NCI-H748 (cell line): ENCODE measurements at regions not wholly inside any gene's neighbourhood (a gene's known extent, or its start where the extent isn't known, plus 50 kb on each side); places are given as distances from the start of the nearest gene placed in this dataset.
"Not testable (repeated sequence)": the region's sequence is repeated elsewhere in the genome, so short reads cannot be mapped to it uniquely, and the experiment has no call there.

Experiments used
- DNase-seq: peaks from one replicate; lab custom pipeline; 2025; ENCODE audit not compliant: unreplicated experiment; lab: John Stamatoyannopoulos, UW

DNA sequence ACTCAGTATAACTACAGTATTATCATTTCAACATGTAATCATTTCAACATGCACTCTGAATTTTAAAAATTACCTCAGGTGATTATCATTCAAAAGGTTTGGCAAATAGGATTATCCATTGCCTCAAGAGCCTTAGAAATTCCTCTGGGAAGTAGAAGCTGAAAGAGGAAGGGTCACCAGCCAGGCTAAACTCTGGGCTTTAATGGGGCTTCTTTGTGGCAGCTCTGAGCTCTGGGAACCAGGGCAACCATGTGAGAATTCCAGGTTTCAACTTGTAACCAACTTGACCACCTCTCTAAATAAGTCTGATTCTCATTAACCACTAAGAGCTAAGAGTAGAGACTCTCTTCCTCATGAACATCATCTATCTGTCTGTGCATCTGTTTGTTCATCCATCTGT is 117.2 kb upstream of the MED14 start:
- DNase-seq: no peak

DNA sequence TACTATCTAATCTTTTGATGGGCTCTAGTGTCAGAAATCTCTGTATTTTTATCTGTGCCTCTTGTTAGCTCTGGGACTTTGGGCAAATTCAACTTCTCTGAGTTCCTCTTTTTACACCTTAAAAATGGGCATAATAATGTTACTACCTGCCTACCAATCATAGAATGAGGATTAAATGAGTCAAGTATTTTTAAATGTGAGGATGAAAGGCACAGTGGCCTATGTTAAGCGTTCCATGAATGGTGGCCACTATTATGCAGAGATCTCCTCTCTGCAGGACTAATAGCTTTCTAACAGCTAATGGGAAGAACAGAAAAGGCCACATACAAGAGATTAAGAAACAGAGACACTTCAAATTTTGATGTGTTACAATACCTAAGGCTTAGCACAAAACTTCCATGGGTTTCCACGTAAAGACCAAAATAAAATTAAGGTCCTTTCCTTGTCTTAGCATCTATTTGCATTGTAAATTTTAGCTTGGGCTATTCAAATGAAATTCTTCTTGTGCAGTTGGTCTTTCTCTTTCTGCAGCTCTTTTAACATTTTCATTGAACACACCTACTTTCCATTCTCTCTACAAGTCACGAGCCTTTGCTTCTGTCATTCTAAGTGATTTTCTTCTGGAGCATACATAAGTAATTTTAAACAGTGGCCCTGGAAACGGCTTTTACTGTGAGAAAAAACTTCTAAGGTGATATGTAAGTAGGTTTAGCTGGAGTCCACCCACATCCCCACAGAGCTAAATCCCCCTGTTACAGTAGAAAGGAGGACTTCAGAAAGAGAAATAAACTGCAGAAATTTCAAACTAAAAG is 117.9 kb upstream of the MED14 start:
- no peak for DNase-seq

DNA sequence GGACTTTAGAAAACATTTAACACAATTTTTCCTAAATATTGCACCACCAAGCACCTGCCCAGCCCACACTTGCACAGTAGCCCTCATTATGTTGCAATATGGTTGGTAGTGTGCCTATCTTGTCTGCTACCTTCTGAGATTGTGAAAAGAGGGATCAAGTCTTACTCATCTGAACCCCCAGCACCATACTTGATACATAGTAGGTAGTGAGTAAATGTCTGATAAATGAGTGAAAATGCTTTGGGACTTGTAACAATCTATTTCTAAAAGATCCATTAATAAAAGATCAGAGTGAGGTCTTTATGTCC is 118.4 kb upstream of the MED14 start:
- no peak for DNase-seq

DNA sequence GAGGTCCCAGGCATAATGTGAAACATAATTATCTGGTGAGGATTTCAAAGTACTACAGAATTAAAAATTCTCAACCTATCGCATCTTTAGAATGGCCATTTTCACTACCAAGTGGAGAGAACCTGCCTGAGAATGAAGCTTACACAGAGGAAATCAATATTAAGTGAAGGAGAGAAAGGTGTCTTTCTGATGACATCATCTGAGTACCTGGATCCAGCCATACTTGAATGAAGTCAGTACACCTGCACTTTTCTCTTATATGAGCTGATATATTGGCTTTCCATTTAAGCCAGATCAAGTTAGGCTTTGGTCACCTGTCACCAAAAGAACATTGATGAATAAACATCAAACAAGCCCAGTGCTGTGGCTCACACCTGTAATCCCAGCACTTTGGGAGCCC is 118.9 kb upstream of the MED14 start:
- DNase-seq: no peak

DNA sequence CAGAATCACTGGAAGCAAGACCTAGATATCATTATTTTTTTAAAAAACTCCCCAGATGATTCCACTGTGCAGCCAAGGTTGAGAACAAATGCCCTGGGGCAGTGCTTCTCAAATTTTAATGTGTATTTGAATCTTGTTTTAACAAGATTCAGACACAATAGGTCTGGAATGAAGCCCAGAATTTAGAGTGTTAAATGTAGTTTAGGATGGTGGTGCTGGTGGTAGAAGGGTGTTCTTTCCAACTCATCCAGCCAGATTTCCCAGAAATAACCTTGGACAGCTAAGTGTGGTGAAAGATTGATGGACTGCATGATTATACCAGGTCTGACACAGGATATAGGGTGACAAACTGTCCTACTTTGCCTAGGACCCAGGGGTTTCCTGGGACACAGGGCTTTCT is 120.1 kb upstream of the MED14 start:
- peak; percentile 16 for DNase-seq

DNA sequence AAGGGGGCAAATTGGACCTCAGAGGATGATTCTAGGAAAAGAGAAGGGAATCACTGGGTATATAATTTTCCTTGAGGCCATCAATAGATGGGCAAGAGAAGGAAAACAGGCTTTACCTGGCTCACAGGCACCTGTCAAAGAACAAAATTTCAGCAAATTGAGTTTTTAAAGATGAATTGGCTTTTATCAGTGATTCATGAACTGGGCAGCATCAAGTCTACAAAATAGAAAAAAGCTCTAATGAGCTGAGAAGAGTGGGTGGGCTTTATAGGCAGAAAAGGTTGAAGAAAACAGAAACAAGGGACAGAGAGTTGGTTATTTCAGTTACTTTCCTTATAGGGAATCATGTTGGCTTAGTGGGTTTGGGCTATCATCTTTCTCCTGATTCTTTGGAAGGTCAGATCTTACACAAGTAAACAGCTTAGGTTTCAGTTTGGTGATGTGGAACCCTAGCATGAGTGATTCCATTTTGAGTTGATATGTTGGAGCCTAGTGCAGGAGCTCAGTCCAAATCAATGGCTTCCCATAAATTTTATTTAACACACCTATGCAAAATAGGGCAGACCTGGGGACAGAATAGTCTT is 120.7 kb upstream of the MED14 start:
- no peak for DNase-seq

DNA sequence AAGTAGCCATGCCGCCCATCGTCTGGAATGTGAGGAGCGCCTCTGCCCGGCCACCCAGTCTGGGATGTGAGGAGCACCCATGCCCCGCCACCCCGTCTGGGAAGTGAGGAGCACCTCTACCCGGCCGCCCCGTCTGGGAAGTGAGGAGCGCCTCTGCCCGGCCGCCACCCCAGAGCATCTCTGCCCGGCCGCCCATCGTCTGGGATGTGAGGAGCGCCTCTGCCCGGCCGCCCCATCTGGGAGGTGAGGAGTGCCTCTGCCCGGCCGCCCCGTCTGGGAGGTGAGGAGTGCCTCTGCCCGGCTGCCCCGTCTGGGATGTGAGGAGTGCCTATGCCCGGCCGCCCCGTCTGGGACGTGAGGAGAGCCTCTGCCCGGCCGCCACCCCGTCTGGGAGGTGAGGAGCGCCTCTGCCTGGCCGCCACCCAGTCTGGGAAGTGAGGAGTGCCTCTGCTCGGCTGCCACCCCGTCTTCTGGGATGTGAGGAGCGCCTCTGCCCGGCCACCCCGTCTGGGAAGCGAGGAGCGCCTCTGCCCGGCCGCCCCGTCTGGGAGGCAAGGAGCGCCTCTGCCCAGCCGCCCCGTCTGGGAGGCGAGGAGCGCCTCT is 126.7 kb upstream of the MED14 start:
- not testable (repeated sequence) for DNase-seq

DNA sequence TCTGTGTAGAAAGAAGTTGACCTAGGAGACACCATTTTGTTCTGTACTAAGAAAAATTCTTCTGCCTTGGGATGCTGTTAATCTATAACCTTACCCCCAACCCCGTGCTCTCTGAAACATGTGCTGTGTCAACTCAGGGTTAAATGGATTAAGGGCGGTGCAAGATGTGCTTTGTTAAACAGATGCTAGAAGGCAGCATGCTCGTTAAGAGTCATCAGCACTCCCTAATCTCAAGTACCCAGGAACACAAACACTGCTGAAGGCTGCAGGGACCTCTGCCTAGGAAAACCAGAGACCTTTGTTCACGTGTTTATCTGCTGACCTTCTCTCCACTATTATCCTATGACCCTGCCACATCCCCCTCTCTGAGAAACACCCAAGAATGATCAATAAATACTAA is 127.9 kb upstream of the MED14 start:
- DNase-seq: not testable (repeated sequence)

DNA sequence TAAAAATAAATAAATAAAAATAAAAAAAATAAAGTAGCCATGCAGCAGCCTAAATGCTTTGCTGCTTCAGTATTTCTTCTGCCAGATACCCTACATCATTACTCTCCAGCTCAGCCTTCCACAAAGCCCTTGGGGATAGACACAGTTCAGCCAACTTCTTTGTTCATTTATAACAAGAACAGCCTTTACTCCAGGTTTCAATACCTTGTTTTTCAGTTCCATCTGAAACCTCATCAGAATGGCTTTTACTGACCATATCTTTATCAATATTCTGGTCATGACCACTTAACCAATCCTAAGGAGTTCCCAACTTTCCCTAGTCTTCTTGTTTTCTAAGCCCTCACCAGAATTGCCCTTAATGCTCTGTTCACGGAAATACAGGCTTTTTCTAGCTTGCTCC is 128.3 kb upstream of the MED14 start:
- no peak for DNase-seq

DNA sequence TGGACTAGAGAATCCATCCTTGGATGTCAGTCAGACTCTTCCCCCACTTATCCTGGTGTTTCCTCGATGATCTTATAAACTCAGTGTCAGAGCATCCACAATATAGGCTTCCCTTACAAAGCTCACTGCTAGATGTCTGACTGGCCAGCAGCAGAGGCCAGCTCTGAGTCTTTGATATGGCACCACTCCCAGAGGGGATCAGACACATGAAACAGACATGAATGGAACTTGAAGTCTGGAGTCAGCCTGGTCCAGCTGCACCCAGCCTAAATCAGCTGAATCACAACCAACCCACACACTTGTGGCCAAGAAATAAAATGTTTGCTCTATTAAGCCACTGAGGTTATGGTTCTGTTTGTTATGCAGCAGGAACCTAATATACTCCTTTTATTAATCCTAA is 129.6 kb upstream of the MED14 start:
- no peak for DNase-seq

DNA sequence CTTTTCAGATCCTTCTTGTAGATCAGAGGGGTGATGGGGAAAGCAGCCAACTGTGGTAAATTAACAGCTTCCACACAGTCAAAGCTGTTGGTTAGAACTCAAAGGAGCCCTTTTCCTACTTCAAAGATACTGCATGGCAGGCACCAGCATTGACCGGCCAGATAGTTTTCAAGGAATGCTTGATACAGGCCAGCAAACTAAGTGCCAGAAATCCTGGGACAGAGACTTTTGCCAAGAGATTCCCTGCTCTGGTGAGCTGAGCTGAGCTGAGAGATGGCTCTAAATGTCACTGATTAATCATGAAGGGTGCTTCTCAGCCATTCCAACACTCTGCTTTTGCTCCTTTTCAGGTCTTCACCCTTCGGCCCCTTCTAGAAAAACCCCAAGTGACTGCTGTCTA is 131.6 kb upstream of the MED14 start:
- no peak for DNase-seq

DNA sequence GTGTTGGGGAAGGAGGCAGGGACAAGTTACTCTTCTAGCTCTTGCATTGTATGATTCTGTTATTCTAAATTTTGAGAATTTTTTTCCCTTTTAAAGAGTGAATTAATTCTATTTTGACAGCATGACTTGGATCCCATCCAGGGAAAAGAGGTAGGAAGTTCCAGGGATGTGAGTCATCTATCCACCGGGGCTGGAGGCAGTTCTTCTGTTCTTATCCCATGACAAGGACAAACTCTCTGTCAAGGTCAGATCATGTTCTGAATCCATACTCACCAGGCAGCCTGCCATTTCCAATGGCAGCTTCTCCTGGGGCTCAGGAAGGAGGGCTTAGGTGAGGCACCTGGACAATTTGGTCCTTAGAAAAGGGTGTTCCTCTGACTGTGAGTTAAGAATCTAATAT is 132.0 kb upstream of the MED14 start:
- DNase-seq: no peak

DNA sequence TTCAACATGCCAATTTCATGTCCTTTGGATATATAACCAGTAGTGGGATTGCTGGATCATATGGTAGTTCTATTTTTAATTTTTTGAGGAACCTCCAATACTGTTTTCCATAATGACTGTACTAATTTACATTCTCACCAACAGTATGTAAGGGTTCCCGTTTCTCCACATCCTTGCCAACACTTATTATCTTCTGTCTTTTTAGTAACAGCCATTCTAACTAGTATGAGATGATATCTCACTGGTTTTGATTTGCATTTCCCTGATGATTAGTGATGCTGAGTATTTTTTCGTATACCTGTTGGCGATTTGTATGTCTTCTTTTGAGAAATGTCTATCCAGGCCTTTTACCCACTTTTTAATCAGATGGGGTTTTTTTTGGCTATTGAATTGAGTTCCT is 133.5 kb upstream of the MED14 start:
- DNase-seq: no peak

DNA sequence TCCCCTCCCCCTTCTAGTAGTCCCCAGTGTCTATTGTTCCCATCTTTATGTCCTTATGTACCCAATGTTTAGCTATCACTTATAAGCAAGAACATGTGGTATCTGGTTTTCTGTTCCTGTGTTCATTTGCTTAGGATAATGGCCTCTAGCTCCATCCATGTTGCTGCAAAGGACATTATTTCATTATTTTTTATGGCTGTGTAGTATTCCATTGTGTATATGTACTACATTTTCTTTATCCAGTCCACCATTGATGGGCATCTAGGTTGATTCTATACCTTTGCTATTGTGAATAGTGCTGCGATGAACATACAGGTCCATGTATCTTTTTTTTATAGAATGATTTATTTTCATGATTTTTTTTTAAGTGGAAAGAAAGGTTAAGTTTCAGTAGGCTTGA is 135.6 kb upstream of the MED14 start:
- not testable (repeated sequence) for DNase-seq

DNA sequence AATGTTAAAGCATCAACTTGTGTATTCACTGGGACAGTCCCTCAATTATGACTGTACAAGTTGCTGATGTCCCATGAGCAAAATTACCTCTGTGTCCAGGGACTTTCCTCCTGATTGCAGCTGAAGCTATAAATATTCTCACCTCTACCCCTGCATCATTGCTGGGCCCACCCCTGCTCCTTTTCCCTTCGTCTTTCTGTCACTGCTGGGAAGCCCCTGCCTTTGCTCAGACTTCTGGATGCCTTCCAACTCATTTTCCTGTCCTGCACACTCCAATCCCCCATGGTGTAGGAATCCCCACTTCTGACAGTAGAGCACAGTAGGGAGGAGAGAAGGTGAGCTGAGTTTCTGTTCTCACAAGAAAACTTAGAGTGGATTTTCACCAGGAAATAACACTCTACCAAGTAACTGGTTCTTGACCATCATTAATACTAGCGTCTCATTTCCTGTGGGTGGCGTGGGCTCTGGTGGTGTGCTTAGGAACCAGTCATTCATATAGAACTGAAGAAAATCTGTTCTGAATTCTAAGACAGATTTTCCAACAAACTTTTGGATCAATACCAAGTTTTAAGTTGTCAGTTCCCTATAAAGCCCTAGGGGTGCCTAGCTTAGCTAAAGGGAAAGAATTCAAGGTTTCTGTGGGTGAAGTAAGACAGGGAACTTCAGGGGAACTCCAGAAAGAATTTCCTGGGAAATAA is 136.2 kb upstream of the MED14 start:
- no peak for DNase-seq

DNA sequence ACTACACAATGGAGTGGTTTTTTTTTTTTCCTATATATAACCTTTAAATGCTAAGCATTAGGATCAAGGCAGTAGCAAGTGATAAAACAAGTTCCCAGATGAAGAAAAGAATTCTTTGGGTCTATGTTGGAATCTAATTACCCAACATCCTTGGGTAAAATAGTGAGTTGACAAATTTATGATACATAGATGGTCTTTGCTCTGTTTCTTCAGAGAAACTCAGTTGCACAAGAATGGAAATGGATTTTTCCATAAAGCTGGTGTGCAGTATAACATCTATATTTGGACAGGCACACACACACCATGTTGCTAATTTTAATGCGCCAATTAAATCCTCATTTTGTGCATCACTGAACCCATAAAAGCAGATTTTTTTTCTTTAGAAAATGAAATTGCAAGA is 137.0 kb upstream of the MED14 start:
- DNase-seq: no peak

DNA sequence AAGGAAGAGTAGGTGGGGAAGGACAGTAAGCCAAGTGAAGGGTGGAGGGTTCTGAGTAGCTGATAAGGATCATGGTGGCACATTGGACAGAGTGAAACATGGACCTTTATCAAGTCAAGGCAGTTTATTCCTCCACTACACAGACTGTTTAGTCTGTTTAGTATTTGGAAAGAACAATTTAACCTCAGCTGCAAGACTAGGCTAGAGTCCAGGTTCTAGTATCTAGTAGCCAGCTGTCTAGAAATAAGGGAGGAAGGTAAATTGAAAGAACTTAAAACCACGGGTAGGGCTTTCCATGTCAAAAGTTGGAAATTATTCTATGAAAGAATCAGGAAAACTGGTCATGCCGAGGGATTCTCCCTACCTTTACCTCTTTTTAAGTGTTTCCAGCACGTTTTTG is 140.1 kb upstream of the MED14 start:
- DNase-seq: no peak

DNA sequence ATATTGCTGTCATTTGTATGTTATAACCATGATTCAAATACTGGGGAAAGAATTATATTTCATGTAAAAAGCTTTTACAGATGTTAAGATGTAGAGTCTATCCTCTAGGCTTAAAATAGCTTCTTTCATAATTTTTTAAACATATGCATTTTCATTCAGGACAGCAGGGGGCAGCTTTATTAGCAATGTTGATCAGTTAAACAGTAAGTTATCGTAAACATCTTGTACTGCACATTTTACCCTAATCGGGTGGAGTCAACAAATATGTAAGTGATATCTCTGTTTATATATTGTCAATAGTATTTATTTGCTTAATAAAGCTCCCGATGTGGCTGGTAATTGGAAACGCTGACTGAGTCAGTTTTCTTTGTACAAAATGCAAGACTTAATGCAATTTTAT is 142.5 kb upstream of the MED14 start:
- DNase-seq: peak; percentile 2

DNA sequence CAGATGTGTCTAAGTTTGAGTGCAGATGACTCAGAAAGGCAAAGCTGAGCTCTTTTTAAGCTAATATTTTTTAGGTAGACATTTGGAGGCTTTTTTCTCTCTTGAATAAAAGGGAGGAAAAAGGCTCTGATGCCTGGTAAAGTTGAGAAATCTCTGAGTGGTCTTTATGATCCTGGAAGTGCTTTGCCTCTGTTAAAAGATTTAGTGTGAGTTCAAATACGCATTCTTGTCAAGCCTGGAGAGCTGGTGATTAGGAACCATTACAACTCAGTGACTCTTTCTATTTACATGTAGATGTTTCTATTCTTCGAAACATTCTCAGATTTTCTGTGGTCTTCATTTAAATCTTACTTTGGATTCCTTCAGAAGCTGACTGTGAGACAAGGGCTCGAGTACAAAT is 143.4 kb upstream of the MED14 start:
- DNase-seq: no peak

DNA sequence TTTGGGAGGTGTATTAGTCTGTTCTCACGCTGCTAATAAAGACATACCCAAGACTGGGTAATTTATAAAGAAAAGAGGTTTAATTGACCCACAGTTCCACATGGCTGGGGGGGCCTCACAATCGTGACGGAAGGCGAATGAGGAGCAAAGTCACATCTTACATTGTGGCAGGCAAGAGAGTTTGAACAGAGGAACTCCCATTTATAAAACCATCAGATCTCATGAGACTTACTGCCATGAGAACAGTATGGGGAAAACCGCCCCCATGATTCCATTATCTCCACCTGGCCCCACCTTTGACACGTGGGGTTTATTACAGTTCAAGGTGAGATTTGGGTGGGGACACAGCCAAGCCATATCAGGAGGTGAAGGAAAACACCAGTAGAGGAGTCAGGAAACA is 143.8 kb upstream of the MED14 start:
- not testable (repeated sequence) for DNase-seq

DNA sequence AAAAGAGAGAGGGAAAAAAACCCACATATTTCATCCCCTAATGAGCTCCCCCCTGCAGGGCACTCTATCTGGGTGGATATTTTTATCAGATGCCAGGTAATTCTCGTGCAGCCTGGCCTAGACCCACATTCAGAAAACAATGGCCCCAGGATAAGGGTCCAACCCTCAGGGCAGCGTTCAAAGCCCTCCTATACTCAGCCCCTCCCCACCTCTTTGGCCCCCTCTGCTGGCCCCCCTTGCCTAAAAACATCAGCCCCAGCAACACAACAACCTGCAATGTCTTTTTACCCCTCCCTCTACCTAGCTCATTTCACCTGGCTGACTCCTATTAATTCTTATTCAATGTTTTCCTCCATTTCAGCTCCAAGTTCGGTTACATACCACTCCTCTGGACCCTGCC is 145.4 kb upstream of the MED14 start:
- DNase-seq: no peak

DNA sequence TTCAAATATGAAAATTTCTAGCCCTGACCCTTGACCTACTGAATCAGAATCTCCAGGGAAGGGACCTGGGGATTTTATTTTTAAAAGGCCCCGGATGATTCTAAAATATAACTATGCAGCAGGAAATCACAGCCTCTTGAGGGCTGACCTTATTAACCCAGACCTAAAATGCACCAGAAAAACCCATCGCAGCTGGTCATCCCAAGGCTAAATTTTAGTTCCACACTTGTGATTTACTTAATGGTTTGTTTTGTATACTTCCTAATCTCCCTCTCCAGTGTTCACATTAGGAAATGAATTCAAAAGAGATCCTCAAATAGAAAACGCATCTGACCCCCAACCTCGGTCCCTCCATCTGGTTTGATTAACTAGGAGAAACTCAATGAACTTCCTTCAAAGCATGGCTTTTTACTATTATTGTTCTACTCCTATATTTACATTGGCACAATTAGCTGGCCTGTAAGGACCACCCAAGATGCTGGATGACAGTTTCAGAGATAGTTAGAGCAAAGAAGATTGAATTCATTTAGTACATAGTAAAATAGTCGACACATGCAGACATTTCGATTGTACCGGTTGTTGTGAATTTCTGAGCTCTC is 147.8 kb upstream of the MED14 start:
- peak; percentile 3 for DNase-seq
